IPS-18a (cell line): ENCODE measurements at regions not wholly inside any gene's neighbourhood (a gene's known extent, or its start where the extent isn't known, plus 50 kb on each side); places are given as distances from the start of the nearest gene placed in this dataset.
"Not testable (repeated sequence)": the region's sequence is repeated elsewhere in the genome, so short reads cannot be mapped to it uniquely, and the experiment has no call there.

Experiments used
- H3K27ac ChIP-seq: one replicate; pipeline ENCODE4 v1.5.1; 2013; ENCODE audit warnings: low read length
- H3K27me3 ChIP-seq: one replicate; pipeline ENCODE4 v1.6.1; 2013; ENCODE audit warnings: mild to moderate bottlenecking, low read length; ENCODE audit not compliant: control insufficient read depth, insufficient read depth
- H3K36me3 ChIP-seq: one replicate; pipeline ENCODE4 v1.6.1; 2013; ENCODE audit warnings: low read depth, low read length; ENCODE audit not compliant: control insufficient read depth
- H3K4me1 ChIP-seq: one replicate; pipeline ENCODE4 v1.6.1; 2013; ENCODE audit warnings: low read depth, low read length; ENCODE audit not compliant: control insufficient read depth
- H3K4me3 ChIP-seq: one replicate; pipeline ENCODE4 v1.5.1; 2013; ENCODE audit warnings: low read length
- H3K9ac ChIP-seq: one replicate; pipeline ENCODE4 v1.6.1; 2013; ENCODE audit warnings: mild to moderate bottlenecking, low read length, moderate library complexity
- H3K9me3 ChIP-seq: one replicate; pipeline ENCODE4 v1.6.1; 2013; ENCODE audit warnings: low read depth, low read length; ENCODE audit not compliant: control insufficient read depth

DNA sequence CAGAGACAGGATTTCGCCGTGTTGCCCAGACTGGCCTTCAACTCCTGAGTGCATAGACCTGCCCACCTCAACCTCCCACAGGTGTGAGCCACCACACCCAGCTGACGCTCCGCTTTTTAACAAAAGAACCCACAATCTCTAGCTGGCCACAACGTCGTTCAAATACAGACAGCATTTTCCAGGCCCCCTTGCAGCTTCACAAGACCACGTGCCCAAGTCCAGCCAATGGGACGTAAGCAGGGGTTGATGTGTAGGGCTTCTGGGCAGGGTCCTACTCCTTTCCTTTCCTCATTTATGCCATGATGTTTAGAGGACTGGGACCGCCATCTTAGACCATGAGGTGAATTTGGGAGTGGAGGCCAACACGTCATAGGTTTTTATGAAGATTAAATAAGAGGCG lies 81.0 kb downstream of the TFAP2C start:
- Histone ChIP-seq H3K9me3 (no peaks in the 10 kb centered on the region), H3K4me3 (no peak overlapping the region), H3K36me3 (no peaks in the 10 kb centered on the region), H3K27ac (no peak overlapping the region), H3K9ac (no peak overlapping the region), H3K27me3 (no peaks in the 10 kb centered on the region), H3K4me1 (peaks cover 17% of the 10 kb centered on the region)

DNA sequence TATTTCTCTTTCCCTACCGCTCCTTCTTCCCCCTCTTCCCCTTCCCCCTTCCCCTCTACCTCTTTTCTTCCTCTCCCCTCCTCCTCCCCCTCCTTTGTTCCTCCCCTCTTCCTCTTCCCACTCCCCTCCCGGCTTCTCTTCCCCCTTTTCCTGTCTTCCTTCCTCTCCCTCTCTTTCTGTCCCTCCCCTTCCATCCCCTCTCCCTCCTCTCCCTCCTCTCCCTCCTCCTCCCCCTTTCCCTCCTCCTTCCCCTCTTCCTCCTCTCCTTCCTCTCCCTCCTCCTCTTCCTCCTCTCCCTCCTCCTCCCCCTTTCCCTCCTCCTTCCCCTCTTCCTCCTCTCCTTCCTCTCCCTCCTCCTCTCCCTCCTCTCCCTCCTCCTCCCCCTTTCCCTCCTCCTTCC lies 81.5 kb downstream of the TFAP2C start:
- H3K27me3 ChIP-seq, H3K9me3 ChIP-seq, H3K36me3 ChIP-seq, H3K9ac ChIP-seq, H3K4me3 ChIP-seq, H3K27ac ChIP-seq: not testable (repeated sequence)
- peaks cover 21% of the 10 kb centered on the region for H3K4me1 ChIP-seq

DNA sequence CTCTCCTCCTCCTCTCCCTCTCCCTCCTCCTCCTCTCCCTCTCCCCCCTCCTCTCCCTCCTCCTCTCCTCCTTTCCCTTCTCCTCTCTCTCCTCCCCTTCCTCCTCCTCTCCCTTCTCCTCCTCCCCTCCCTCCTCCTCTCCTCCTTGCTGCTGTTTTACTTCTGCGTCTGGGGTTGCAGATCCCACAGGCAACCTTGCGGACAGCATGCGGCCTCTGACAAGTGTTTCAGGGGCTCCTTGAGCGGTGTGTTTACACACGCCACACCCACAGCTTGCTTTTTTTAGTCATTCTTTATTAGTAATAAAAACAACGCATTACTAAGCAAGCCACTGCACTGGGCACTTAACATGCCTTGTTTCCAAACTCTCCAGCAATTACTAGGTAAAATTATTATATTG lies 81.9 kb downstream of the TFAP2C start:
- Histone ChIP-seq H3K27ac (no peak overlapping the region), H3K9me3 (no peaks in the 10 kb centered on the region), H3K9ac (no peak overlapping the region), H3K4me1 (peaks cover 23% of the 10 kb centered on the region), H3K4me3 (no peak overlapping the region), H3K27me3 (no peaks in the 10 kb centered on the region), H3K36me3 (no peaks in the 10 kb centered on the region)

DNA sequence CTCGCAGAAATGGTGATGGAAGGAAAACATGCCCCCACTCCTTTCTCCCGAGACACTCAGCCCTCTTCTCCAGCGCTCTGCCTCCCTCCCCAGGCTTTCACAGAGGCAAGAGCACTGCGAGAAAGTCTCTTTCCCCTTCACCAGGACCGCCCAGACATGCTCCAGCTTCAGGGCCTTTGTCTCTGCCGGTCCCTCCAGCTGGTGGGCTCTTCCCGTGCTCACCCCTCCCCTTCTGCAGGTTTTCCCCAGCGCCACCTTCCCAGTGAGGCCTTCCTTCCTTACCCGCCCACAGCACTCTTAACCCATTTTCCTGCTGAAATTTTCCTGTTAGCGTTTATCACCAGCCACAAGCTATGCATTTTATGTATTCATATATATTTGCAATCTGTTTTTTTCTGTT lies 86.2 kb downstream of the TFAP2C start:
- H3K36me3 ChIP-seq, result no peaks in the 10 kb centered on the region
- H3K27ac ChIP-seq, result no peak overlapping the region
- H3K4me1 ChIP-seq, result peaks cover 23% of the 10 kb centered on the region
- H3K9ac ChIP-seq, result no peak overlapping the region
- no peak overlapping the region for H3K4me3 ChIP-seq
- H3K9me3 ChIP-seq, result no peaks in the 10 kb centered on the region
- H3K27me3 ChIP-seq, result no peaks in the 10 kb centered on the region

DNA sequence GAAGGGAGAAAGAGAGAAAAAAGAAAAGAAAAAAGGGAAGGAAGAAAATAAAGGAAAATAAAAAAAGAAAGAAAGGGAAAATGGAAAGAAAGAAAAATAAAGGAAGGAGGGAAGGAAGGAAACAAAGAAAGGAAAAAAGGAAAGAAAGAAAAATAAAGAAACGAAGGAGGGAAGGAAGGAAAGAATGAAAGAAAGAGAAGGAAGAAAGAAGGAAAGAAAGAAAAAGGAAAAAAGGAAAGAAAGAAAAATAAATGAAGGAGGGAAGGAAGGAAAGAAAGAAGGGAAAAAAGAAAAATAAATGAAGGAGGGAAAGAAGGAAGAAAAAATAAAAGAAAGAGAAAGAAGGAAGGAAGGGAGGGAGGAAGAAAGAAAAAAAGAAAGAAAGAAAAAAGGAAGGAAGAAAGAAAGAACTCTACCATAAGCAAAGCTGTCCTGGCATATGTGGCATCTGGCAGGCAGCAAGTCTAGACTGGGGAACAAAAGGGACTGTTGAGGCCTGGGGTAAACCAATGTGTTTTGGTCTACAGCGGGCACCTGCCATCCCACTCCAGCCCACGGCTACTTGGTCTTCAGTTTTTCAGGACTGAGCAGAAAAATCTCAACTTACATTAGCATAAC lies 86.9 kb downstream of the TFAP2C start:
- Histone ChIP-seq H3K4me1 (peaks cover 23% of the 10 kb centered on the region), H3K36me3 (no peaks in the 10 kb centered on the region), H3K27me3 (no peaks in the 10 kb centered on the region), H3K27ac (no peak overlapping the region), H3K9ac (no peak overlapping the region), H3K4me3 (no peak overlapping the region), H3K9me3 (no peaks in the 10 kb centered on the region)

DNA sequence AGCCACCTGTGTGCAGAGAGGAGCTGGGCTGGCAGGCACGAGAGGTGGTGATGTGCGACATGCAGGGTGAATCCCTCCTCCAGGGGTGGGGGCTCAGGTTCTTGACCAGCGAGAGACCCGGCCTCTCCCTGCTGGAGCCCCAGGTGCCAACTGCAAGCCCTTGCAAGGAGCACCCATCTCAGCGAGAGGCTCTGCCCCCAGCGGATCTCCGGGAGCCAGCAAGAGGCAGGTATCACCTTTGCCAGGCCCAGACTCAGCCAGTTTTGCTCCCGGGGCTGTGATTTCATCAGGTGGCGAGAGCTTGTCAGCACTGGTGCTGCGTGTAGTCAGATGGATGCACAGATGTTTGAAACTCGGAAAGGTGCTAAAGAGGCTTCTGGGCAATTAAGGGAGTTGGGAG lies 87.7 kb downstream of the TFAP2C start:
- H3K4me1 ChIP-seq, result peaks cover 16% of the 10 kb centered on the region
- H3K9ac ChIP-seq, result no peak overlapping the region
- H3K4me3 ChIP-seq, result no peak overlapping the region
- no peak overlapping the region for H3K27ac ChIP-seq
- no peaks in the 10 kb centered on the region for H3K36me3 ChIP-seq
- H3K27me3 ChIP-seq, result no peaks in the 10 kb centered on the region
- no peaks in the 10 kb centered on the region for H3K9me3 ChIP-seq

DNA sequence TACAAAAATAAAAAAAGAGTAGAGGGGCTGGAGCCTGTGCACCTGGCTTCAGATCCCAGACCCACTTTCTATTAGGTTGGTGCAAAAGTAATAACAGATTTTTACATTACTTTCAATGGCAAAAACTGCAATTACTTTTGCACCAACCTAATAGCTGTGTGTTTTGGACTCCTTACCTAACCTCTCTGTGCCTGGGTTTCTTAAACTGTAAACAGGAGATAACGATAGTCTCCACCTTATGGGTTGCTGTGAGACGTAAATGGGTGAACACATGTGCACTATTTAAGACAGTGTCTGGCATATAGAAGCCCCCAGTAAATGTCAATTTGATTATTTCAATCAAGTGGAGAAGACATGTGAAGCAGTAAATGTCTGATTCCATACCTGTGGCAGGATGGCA lies 89.7 kb downstream of the TFAP2C start:
- H3K36me3 ChIP-seq, result no peaks in the 10 kb centered on the region
- no peak overlapping the region for H3K9ac ChIP-seq
- no peak overlapping the region for H3K4me3 ChIP-seq
- H3K27me3 ChIP-seq, result no peaks in the 10 kb centered on the region
- H3K9me3 ChIP-seq, result no peaks in the 10 kb centered on the region
- no peak overlapping the region for H3K27ac ChIP-seq
- H3K4me1 ChIP-seq, result peaks cover 11% of the 10 kb centered on the region

DNA sequence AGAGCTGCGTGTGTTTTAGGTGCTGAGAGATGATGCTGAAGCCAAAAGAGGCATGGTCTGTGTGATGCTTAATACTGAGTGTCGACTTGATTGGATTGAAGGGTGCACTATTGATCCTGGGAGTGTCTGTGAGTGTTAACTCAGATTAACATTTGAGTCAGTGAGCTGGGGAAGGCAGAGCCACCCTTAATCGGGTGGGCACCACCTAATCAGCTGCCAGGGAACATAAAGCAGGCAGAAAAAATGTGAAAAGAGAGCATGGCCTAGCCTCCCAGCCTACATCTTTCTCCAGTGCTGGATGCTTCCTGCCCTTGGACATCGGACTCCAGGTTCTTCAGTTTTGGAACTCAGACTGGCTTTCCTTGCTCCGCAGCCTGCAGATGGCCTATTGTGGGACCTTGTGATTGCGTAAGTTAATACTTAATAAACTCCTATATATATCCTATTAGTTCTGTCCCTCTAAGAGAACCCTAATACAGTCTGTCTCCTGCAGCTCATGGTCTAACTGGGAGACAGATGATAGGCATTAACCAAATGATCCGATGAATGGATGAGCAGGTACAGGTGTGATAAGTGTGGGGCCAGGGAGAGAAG lies 91.6 kb downstream of the TFAP2C start:
- H3K9ac ChIP-seq, result no peak overlapping the region
- H3K27me3 ChIP-seq, result no peaks in the 10 kb centered on the region
- no peak overlapping the region for H3K27ac ChIP-seq
- H3K4me3 ChIP-seq, result no peak overlapping the region
- H3K9me3 ChIP-seq, result no peaks in the 10 kb centered on the region
- H3K36me3 ChIP-seq, result no peaks in the 10 kb centered on the region
- H3K4me1 ChIP-seq, result no peaks in the 10 kb centered on the region

DNA sequence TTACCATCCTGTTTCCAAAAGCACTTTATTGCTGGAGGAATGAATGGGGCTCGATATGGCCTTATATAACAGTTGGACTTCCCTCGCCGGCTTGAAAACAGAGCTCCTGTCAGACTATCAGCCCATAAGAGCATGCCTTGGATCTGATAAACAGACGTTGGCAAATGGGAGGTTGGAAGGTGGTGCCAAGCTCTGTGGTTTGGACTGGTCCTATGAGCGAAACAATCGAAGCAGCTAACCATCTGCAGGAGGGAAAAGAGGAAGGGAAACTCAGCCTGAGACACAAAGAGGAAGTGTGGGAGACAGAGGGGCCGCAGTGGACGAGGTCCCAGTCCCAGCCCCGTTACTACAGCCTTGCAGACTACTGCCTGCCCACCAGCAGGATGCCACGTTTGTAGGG lies 92.9 kb downstream of the TFAP2C start:
- Histone ChIP-seq H3K4me3 (no peak overlapping the region), H3K9me3 (no peaks in the 10 kb centered on the region), H3K27me3 (no peaks in the 10 kb centered on the region), H3K4me1 (no peaks in the 10 kb centered on the region), H3K36me3 (no peaks in the 10 kb centered on the region), H3K9ac (no peak overlapping the region), H3K27ac (no peak overlapping the region)

DNA sequence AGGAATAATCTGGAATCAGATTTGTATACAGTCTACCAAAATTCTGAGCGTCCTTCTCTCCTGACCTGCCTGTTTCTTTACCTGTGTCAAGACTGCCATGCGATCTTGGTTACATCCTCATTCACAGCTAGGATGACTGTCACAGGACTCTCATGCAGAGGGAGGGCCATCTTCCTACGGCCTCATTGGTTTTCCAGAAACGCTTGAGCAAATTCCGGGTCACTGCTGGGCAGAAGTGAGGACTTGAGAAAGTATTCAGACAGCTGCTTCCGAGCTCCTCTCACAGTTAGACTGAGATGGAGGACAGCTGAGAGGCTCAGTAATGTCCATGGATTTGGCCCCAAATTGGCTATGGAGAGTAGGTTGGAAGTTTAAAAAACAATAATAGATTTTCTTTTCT lies 94.2 kb downstream of the TFAP2C start:
- no peaks in the 10 kb centered on the region for H3K4me1 ChIP-seq
- no peaks in the 10 kb centered on the region for H3K9me3 ChIP-seq
- no peak overlapping the region for H3K4me3 ChIP-seq
- H3K27me3 ChIP-seq, result no peaks in the 10 kb centered on the region
- H3K36me3 ChIP-seq, result no peaks in the 10 kb centered on the region
- H3K9ac ChIP-seq, result no peak overlapping the region
- H3K27ac ChIP-seq, result no peak overlapping the region

DNA sequence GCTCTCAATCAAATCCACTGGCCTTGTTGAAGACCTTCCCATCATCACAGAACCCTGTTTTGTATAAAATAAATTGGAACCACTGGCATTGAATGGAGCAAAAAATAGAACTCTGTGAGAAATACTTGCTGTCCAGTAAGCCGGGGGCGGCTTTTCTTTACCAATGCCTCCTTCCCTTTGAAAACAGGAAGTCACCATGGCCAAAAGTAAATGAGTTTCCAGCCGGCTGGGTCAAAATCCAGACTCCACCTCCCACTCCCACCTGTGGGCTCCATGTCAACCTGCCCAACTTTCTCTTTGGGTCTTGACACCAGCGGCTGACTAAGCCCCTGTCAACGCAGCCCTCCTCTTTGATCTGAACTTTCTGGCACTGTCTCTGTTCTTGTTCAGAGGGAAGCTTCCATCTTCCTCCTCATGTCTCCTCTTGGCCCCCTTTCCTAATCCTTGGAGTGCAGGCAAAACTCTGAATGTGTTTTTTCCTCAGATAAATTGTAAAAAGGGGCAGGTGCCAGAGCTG lies 95.2 kb downstream of the TFAP2C start:
- Histone ChIP-seq H3K9ac (no peak overlapping the region), H3K36me3 (no peaks in the 10 kb centered on the region), H3K4me3 (no peak overlapping the region), H3K4me1 (no peaks in the 10 kb centered on the region), H3K9me3 (no peaks in the 10 kb centered on the region), H3K27me3 (no peaks in the 10 kb centered on the region), H3K27ac (no peak overlapping the region)

DNA sequence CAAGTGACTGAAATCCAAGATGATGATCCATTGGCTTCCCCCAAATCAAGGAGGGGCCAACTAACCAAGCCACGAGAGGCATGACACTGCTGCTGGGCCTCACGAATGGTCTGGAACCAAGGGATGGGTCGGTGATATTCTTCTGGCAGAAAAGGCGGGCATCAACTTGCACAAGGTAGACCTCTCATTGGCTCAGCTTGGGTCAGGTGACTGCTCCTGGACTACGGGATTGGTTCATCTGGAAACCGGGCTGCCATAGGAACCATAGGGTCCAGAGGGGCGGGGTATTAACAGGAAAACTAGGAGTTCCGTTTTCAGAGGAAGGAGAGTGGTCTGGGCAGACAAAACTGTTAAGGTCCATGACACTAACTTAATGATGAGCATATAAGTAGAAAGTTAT lies 100.9 kb downstream of the TFAP2C start:
- Histone ChIP-seq H3K9ac (no peak overlapping the region), H3K36me3 (no peaks in the 10 kb centered on the region), H3K4me3 (no peak overlapping the region), H3K27ac (no peak overlapping the region), H3K4me1 (peaks cover 14% of the 10 kb centered on the region), H3K27me3 (peaks cover 18% of the 10 kb centered on the region), H3K9me3 (no peaks in the 10 kb centered on the region)
